Activated CD8-positive, alpha-beta T cell treated with anti-CD3 and anti-CD28 coated beads for 36 hours (primary cell): ENCODE measurements at regions not wholly inside any gene's neighbourhood (a gene's known extent, or its start where the extent isn't known, plus 50 kb on each side); places are given as distances from the start of the nearest gene placed in this dataset.
"Not testable (repeated sequence)": the region's sequence is repeated elsewhere in the genome, so short reads cannot be mapped to it uniquely, and the experiment has no call there.

ENCODE experiments used
- ATAC-seq: fragments of 200-7000 bp; cut with Tn5 transposase; one replicate; pipeline ENCODE4 v1.10.0; 2021; ENCODE audit warnings: mild to moderate bottlenecking, moderate library complexity
- CTCF ChIA-PET: fragments of 350-600 bp; sonication (Branson Sonifier 250); formaldehyde crosslinking; loops from one replicate; lab custom pipeline; 2021; ENCODE audit warnings: antibody characterized with exemption; lab: Charles Lee
- POLR2A ChIA-PET: fragments of 350-600 bp; sonication (Branson Sonifier 250); formaldehyde crosslinking; loops from one replicate; lab custom pipeline; 2021; ENCODE audit warnings: antibody characterized with exemption; lab: Charles Lee
- DNase-seq: peaks from one replicate; pipeline ENCODE4 v3.0.0-alpha.2; 2020
- H3K27ac Mint-ChIP-seq: one replicate; pipeline ENCODE4 v1.8.0; 2021; ENCODE audit warnings: mild to moderate bottlenecking, mixed read lengths
- H3K27me3 Mint-ChIP-seq: one replicate; pipeline ENCODE4 v1.8.0; 2021; ENCODE audit warnings: mixed read lengths
- H3K36me3 Mint-ChIP-seq: one replicate; pipeline ENCODE4 v1.8.0; 2021; ENCODE audit warnings: low read depth, mixed read lengths
- H3K4me1 Mint-ChIP-seq: one replicate; pipeline ENCODE4 v1.8.0; 2021; ENCODE audit warnings: low read depth, mixed read lengths
- H3K4me3 Mint-ChIP-seq: one replicate; pipeline ENCODE4 v1.8.0; 2021; ENCODE audit warnings: mild to moderate bottlenecking, moderate library complexity, mixed read lengths
- H3K9me3 Mint-ChIP-seq: one replicate; pipeline ENCODE4 v1.8.0; 2021; ENCODE audit warnings: mixed read lengths
- CTCF ChIP-seq: fragments of 200-600 bp; IDR thresholded peaks from one replicate; pipeline ENCODE4 v1.8.0; 2022; ENCODE audit warnings: antibody characterized with exemption, mild to moderate bottlenecking
- intact Hi-C: fragments of 100-400 bp; cut with micrococcal nuclease; formaldehyde crosslinking; loops from one replicate; pipeline ENCODE4 v1.10.0; 2022

GRCh38 chr1:232575763-232576040 lies 54.2 kb downstream of the SIPA1L2 start:
- DNase-seq (no peak), ATAC-seq (no peak)
- Mint-ChIP-seq H3K36me3 (no peaks in the 10 kb centered on the region), H3K4me1 (peaks cover 30% of the 10 kb centered on the region), H3K9me3 (no peaks in the 10 kb centered on the region), H3K4me3 (no peak overlapping the region), H3K27me3 (no peaks in the 10 kb centered on the region), H3K27ac (no peak overlapping the region)
- intact Hi-C loops, result no loop called here
- TF ChIP-seq CTCF, result no peak
- ChIA-PET POLR2A (no interaction called here), CTCF (no interaction called here)

- H3K36me3 Mint-ChIP-seq, result no peaks in the 10 kb centered on the region
- peak; percentile 56 for ATAC-seq
- ChIA-PET POLR2A (no interaction called here), CTCF (no interaction called here)
- no peak for DNase-seq
- intact Hi-C loops, result no loop called here
- peaks cover 25% of the 10 kb centered on the region for H3K4me1 Mint-ChIP-seq
- no peak for TF ChIP-seq CTCF
- H3K9me3 Mint-ChIP-seq, result no peaks in the 10 kb centered on the region
- peak overlapping the region; percentile 26 for H3K4me3 Mint-ChIP-seq
- H3K27me3 Mint-ChIP-seq, result no peaks in the 10 kb centered on the region
- peak overlapping the region; percentile 63 for H3K27ac Mint-ChIP-seq
Measured at GRCh38 chr1:232574889-232575762, 54.8 kb downstream of the SIPA1L2 start.

- intact Hi-C loops, result no loop called here
- H3K4me1 Mint-ChIP-seq, result peaks cover 14% of the 10 kb centered on the region
Measured at GRCh38 chr1:232574077-232574476, 55.9 kb downstream of the SIPA1L2 start.

GRCh38 chr1:232571523-232571922 lies 58.4 kb downstream of the SIPA1L2 start:
- Mint-ChIP-seq H3K36me3 (no peaks in the 10 kb centered on the region), H3K27ac (no peak overlapping the region), H3K4me3 (no peak overlapping the region), H3K9me3 (no peaks in the 10 kb centered on the region), H3K27me3 (no peaks in the 10 kb centered on the region), H3K4me1 (peaks cover 4% of the 10 kb centered on the region)
- ATAC-seq (no peak), DNase-seq (no peak)
- TF ChIP-seq CTCF, result no peak
- intact Hi-C loops, result no loop called here
- ChIA-PET POLR2A (no interaction called here), CTCF (no interaction called here)

More at GRCh38 chr1:232574077-232574476, 55.9 kb downstream of the SIPA1L2 start:
- DNase-seq (no peak), ATAC-seq (no peak)
- no peaks in the 10 kb centered on the region for H3K27me3 Mint-ChIP-seq
- H3K27ac Mint-ChIP-seq, result no peak overlapping the region
- no peak overlapping the region for H3K4me3 Mint-ChIP-seq
- H3K9me3 Mint-ChIP-seq, result no peaks in the 10 kb centered on the region
- POLR2A ChIA-PET, result no interaction called here
- TF ChIP-seq CTCF, result no peak
- CTCF ChIA-PET, result no interaction called here
- H3K36me3 Mint-ChIP-seq, result no peaks in the 10 kb centered on the region

GRCh38 chr1:232570007-232570406 lies 59.9 kb downstream of the SIPA1L2 start:
- no peak for DNase-seq
- ChIA-PET CTCF (no interaction called here), POLR2A (interaction anchor here (1.1 kb wide), 1 partner anchor 16 kb away, joined by 3 read pairs; no protein-coding TSS in a partner anchor)
- intact Hi-C loops, result no loop called here
- H3K36me3 Mint-ChIP-seq, result no peaks in the 10 kb centered on the region
- H3K9me3 Mint-ChIP-seq, result no peaks in the 10 kb centered on the region
- no peak overlapping the region for H3K4me3 Mint-ChIP-seq
- H3K27ac Mint-ChIP-seq, result no peak overlapping the region
- TF ChIP-seq CTCF, result no peak
- no peak for ATAC-seq
- H3K27me3 Mint-ChIP-seq, result no peaks in the 10 kb centered on the region
- H3K4me1 Mint-ChIP-seq, result peaks cover 4% of the 10 kb centered on the region

- CTCF ChIA-PET, DNase-seq, intact Hi-C loops: not testable (repeated sequence)
Measured at GRCh38 chr1:232569554-232569921, 60.4 kb downstream of the SIPA1L2 start.

More at GRCh38 chr1:232569554-232569921, 60.4 kb downstream of the SIPA1L2 start:
- not testable (repeated sequence) for H3K27me3 Mint-ChIP-seq, ATAC-seq, H3K27ac Mint-ChIP-seq, H3K4me1 Mint-ChIP-seq, H3K9me3 Mint-ChIP-seq, H3K4me3 Mint-ChIP-seq, H3K36me3 Mint-ChIP-seq
- POLR2A ChIA-PET, result interaction anchor here (1.1 kb wide), 1 partner anchor 17 kb away, joined by 3 read pairs; no protein-coding TSS in a partner anchor
